GM21576 (cell line): ENCODE measurements at regions not wholly inside any gene's neighbourhood (a gene's known extent, or its start where the extent isn't known, plus 50 kb on each side); places are given as distances from the start of the nearest gene placed in this dataset.
"Not testable (repeated sequence)": the region's sequence is repeated elsewhere in the genome, so short reads cannot be mapped to it uniquely, and the experiment has no call there.

ENCODE experiments used
- ATAC-seq: cut with Tn5 transposase; IDR thresholded peaks from one replicate; pipeline ENCODE4 v1.9.1; 2021; ENCODE audit warnings: mild to moderate bottlenecking, moderate library complexity; ENCODE audit not compliant: unreplicated experiment

DNA sequence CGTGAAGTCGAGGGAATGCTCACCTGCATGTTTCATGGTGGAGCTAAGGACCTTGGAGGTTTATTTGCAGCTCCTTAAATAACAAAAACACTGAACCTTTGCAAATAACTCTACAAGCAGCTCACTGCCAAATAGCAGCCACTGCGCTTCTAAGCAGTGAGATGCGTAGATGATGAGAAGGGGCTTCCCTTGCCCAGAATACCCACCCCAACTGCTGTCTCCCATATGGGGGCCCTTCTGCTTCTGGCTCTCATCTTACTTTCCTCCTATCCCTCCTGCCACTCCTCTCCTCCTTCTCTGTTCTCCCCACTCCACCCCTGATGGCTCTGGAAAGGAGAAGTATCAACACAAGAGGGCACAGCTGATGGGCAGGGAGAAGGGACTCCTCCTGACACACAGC is 193.3 kb upstream of the SSTR4 start:
- no peak for ATAC-seq

DNA sequence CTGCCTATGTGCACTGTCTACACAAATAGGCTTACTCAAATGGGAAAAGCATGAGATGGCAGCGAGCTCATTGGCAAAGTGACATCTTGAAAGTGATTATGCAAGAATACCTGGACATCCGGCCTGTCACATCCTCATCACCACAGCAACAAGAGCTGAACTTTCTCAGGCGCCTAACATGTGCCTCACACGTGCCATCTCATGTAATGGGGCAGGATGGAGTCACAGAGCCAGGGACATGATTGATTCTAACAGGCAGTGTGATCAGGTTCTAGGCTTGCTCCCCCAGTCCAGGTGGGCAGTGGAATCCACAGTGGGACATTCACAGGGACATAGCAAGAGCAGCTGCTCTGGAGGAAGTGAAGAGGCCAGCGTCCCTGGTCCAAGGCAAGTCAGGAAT is 192.3 kb upstream of the SSTR4 start:
- no peak for ATAC-seq

GRCh38 chr20:22844959-22845358 is 190.2 kb upstream of the SSTR4 start:
- ATAC-seq: no peak

DNA sequence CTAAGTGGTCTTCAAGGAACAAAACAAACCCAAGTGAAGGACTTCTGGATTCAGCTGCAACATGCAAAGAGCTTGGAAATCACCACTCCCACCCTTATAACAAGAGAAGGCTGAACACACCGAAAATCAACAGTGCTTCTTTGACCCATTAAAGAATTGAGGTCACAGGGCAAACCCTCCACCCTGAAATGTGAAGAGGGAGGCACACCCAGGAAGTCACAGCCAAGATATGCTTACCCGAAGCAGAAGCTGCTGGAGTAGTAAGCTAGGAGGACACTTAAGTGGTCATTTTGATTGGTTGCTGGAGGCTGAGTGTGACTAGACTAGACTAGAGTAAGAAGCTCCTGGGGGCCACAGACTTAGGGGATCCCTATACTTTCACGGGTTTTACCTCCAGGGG is 188.2 kb upstream of the SSTR4 start:
- ATAC-seq: no peak

DNA sequence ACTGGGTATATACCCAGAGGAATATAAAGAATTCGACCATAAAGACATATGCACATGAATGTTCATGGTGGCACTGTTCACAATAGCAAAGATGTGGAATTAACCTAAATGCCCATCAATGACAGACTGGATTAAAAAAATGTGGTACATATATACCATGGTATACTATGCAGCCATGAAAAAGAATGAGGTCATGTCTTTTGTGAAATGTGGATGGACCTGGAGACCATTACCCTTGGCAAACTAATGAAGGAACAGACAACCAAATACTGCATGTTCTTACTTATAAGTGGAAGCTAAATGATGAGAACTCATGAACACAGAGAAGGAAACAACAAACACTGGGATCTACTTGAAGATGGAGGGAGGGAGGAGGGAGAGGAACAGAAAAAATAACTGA is 186.7 kb upstream of the SSTR4 start:
- ATAC-seq: no peak

- ATAC-seq: not testable (repeated sequence)
Observed at GRCh38 chr20:22851679-22852346, 183.3 kb upstream of the SSTR4 start.

GRCh38 chr20:22861231-22861980 is 173.7 kb upstream of the SSTR4 start:
- no peak for ATAC-seq

DNA sequence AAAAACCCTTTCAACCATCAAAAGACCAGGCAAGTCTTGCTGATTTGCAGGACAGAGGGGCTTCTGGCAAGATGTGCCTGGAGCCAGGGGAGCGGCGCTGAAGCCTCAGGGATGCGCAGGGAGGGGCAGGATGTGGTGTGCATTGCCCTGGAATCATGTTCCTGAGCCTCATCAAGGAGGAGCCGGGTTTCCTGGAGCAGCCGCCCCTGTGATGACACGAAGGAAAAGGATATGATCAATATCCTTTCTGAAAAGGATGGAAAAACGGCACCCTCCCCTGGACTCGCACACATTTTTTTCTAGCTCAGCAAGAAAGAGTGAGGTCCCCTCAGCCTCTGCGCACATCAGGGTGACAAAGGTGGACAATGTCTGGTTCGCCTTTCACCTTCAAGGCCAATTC is 173.1 kb upstream of the SSTR4 start:
- ATAC-seq: no peak

DNA sequence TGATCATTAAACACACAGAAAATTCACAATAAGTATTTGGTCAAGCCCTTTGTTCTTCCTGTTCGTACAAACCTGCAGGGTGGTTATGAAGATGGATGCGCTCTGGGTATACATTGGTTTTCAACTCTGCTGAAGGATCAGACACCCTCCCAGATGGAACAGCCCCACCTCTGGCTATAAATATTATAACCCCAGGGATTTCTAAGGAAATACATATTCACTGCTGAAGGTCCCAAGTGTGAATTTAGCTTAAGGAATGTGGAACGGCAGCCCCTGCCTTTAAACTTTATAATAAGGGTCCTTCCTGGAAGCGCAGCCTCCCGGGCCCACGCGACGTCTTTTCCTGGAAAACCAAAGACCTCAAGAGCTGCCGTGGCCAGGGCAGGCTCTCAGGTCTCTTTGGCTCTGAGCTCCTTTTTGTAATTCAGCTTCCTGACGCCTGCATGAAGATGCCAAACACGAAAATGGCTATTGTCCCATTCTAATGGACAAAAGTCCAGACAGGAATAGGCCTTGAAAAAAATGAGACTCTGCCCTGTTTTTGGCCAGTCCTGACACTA is 172.4 kb upstream of the SSTR4 start:
- ATAC-seq: no peak

DNA sequence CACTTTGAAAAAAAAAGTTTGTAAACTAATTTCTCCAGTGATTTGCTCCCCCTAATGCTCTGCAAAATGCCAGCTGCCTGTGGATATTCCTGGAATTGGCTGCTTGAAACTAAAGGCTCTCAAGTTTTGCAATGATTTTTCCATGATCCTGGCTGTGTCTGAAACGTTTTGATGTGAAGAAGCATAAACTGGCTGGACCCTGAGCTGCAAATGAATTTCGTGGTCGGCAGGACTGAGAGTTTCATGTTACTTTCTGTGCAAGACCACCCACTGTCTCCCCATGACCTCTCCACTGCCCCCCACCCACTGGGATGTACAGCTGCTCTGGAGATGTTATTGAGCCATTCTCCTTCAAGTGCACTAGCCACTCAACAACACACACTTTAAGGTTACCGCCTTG is 171.3 kb upstream of the SSTR4 start:
- no peak for ATAC-seq

DNA sequence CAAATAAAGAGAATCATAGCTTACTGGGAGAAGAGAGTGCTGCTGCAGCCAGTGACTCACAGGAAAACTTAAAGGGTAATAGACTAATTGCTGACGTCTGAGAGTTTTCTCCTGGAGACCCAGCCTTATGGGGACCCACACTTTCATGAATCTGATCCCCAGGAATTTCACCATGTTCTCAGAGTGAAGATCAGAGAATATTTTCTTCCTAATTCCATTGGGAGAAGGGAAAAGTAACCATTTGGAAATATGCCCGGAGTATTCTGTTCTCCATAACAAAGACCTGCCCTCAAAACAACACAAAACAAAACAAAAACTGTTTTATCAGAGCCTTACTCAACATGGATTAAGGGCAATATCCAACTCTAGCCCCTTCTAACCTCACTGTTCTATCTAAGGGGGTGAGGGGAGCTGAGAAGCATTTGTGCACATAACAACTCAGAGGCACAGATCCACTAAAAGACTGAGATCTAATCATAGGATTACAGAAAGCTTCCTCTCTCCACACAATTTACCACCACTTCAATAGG is 168.2 kb upstream of the SSTR4 start:
- no peak for ATAC-seq

GRCh38 chr20:22878166-22878565 is 156.9 kb upstream of the SSTR4 start:
- no peak for ATAC-seq

DNA sequence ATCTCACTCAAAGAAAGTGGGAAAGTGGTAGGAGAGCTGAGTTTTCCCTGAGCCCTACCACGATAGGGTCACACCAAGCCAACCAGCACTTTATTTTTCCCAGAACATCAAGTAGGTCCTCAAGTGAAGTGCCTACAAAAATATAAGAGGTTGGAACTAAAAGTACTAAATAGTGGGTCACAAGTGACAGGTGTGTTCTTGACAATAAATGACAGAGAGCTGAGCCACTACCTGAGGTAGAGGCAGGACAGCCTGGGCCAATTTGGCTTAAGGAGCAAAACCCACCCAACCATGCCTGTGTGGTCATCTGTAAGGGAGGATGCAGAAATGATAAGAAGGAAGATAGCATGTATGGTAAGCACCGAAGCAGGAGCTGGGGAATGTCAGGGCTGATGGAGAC is 154.8 kb upstream of the SSTR4 start:
- ATAC-seq: no peak

GRCh38 chr20:22887796-22888195 is 147.3 kb upstream of the SSTR4 start:
- ATAC-seq: no peak

DNA sequence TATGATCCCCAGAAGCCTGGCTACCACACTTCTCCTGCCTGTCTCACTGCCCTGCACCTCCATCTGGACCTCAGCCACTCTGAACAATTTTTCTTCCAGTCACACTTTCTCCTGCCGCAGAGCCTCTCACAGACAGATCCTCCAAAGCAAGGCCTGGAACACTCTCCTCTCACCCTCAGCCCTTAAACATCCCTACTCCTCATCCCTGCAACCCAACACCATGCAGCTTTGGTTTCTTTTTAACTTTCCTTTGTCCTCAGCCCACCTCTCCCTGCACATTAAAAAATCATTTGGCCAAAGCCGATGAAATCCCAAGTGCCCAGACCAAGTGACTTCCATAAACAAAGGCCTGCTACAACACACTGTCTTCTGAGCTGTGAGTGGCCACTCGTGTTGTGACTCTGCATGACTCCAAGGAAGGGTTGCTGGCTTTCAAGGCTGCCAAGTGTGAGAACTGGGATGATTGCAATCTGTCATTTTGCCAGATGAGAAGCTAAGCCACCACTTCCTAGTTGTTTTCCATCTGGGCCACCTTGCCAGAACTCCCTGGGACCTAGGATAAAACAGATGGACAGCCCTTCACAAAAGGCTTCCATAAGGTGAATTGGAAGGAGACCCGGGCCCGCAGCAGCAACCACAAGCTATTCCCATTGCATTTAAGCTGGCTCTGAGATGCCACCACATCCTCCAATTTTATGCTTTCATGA is 144.4 kb upstream of the SSTR4 start:
- ATAC-seq: no peak

DNA sequence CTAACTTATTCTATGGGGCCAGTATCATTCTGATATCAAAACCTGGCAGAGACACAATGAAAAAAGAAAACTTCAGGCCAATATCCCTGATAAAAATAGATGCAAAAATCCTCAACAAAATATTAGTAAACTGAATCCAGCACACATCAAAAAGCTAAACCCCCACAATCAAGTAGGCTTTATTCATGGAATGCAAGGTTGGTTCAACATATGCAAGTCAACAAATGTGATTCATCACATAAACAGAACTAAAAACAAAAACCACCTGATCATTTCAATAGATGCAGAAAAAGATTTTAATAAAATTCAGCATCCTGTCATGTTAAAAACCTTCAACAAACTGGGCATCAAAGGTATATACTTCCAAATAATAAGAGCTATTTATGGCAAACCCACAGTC is 133.9 kb upstream of the SSTR4 start:
- ATAC-seq: no peak

- no peak for ATAC-seq
Observed at GRCh38 chr20:22901921-22902320, 133.2 kb upstream of the SSTR4 start.

- ATAC-seq: no peak
Observed at GRCh38 chr20:22904386-22904785, 130.7 kb upstream of the SSTR4 start.

DNA sequence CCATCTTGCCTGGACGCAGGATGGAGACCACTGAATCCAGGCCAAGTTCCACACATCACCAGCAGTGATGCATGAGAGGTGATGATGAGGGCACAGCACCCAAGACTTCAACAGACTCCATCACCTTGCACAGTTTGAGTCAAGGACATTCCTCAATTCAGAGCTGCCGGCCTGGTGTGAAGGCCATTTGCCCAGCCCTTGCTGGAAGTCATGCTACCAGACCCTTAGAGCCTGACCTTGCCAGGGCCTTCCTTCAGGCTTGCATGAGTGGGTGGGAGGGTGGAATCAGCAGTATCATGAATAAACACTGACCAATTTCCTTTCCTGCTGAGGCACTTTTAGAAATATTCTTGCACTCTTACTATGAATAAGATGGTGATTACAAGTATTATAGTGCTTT is 130.2 kb upstream of the SSTR4 start:
- ATAC-seq: no peak

DNA sequence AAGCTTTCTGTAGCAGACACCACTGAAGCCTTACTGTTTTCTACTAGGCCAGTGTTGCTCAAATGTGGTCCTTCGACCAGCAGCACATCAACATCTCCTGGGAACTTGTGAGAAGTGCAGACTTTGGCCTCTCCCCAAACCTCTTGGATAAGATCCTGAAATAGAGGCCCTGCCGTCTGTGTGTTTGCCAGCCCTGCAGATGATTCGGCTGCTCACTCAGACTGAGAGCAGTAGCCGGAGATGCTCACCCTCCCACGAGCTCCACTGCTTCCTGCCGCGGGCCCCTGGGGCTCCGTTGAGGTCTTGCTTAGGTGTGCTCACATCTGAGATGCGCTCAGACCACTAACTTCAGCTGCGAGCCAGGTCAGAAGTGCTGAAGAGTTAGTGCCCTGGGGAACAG is 129.5 kb upstream of the SSTR4 start:
- no peak for ATAC-seq

DNA sequence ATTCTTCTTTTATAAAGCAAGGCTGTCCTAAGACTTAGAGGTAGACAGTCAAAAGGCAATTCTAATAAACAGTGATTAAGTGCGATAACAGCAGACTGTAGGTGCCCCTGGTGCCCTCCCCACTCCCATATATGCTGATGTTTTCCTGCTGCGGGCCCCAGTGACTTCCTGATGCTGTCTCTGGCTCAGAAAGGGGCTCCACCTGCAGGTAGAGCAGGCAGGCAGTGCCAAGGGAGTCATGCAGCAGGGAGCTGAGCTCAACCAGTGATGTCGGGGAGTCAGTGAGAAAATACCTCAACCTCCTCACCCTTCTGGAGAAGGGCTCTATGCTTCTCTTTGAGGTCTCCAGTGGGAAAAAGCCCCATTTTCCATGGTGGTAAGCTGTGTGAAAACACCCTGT is 126.7 kb upstream of the SSTR4 start:
- no peak for ATAC-seq

- no peak for ATAC-seq
Observed at GRCh38 chr20:22908944-22909343, 126.2 kb upstream of the SSTR4 start.
